IMR-90 (cell line): ENCODE measurements at regions not wholly inside any gene's neighbourhood (a gene's known extent, or its start where the extent isn't known, plus 50 kb on each side); places are given as distances from the start of the nearest gene placed in this dataset.
A peak's percentile ranks its signal among the peaks of the same experiment; 100 is the strongest.

ENCODE experiments used
- ATAC-seq: fragments of 200-7000 bp; cut with Tn5 transposase; 2 replicates; pipeline ENCODE4 v1.9.1; 2020; ENCODE audit warnings: low read depth, mild to moderate bottlenecking, moderate library complexity
- BruUV-seq: library from RNA; stranded (reverse); fragments of 400-500 nt; replicated peaks from 2 replicates; lab custom pipeline; 2021; lab: Mats Ljungman, UMichigan
- CTCF ChIA-PET: fragments of 300-600 bp; formaldehyde crosslinking; extraction: SDS; loops from one replicate; lab custom pipeline; 2021; ENCODE audit warnings: antibody characterized with exemption; lab: Yijun Ruan, JAX
- POLR2A ChIA-PET: fragments of 300-600 bp; sonication (Branson Sonifier 250); formaldehyde crosslinking; loops from one replicate; lab custom pipeline; 2022; ENCODE audit warnings: antibody characterized with exemption; ENCODE audit not compliant: unreplicated experiment; lab: Charles Lee
- DNase-seq: peaks from one replicate; pipeline ENCODE4 v3.0.0; 2013
- H2AFZ ChIP-seq: replicated peaks from 2 replicates; pipeline ENCODE3; 2013; ENCODE audit warnings: low read length, mild to moderate bottlenecking; ENCODE audit not compliant: poor library complexity
- H2AK5ac ChIP-seq: 2 replicates; pipeline ENCODE4 v1.6.1; 2013; ENCODE audit warnings: low read depth, low read length, inconsistent platforms
- H2AK9ac ChIP-seq: replicated peaks from 2 replicates; pipeline ENCODE3; 2013; ENCODE audit warnings: mild to moderate bottlenecking, low read depth, low read length, moderate library complexity; ENCODE audit not compliant: poor library complexity
- H2BK120ac ChIP-seq: 2 replicates; pipeline ENCODE4 v1.6.1; 2013; ENCODE audit warnings: low read depth, low read length, inconsistent platforms
- H2BK15ac ChIP-seq: 3 replicates; pipeline ENCODE4 v1.6.1; 2013; ENCODE audit warnings: low read depth, low read length, inconsistent platforms
- H2BK20ac ChIP-seq: 2 replicates; pipeline ENCODE4 v1.6.1; 2013; ENCODE audit warnings: low read depth, mild to moderate bottlenecking, inconsistent platforms, low read length, moderate library complexity
- H2BK5ac ChIP-seq: 2 replicates; pipeline ENCODE4 v1.6.1; 2013; ENCODE audit warnings: mild to moderate bottlenecking, low read depth, low read length, inconsistent platforms; ENCODE audit not compliant: poor library complexity, severe bottlenecking
- H3K14ac ChIP-seq: replicated peaks from 2 replicates; pipeline ENCODE4 v1.6.1; 2013; ENCODE audit warnings: low read depth, low read length, inconsistent platforms
- H3K18ac ChIP-seq: 2 replicates; pipeline ENCODE4 v1.6.1; 2013; ENCODE audit warnings: low read depth, low read length, control low read depth
- H3K23ac ChIP-seq: 2 replicates; pipeline ENCODE4 v1.6.1; 2013; ENCODE audit warnings: low read depth, low read length, inconsistent platforms
- H3K27ac ChIP-seq: 2 replicates; pipeline ENCODE4 v1.5.1; 2013; ENCODE audit warnings: mild to moderate bottlenecking, control low read depth, low read length; ENCODE audit not compliant: insufficient read depth
- H3K27me3 ChIP-seq: 2 replicates; pipeline ENCODE4 v1.6.1; 2013; ENCODE audit warnings: low read length; ENCODE audit not compliant: control insufficient read depth, insufficient read depth
- H3K36me3 ChIP-seq: 2 replicates; pipeline ENCODE4 v1.6.1; 2013; ENCODE audit warnings: low read length, mixed read lengths; ENCODE audit not compliant: control insufficient read depth, insufficient read depth
- H3K4ac ChIP-seq: 2 replicates; pipeline ENCODE4 v1.6.1; 2013; ENCODE audit warnings: low read depth, low read length, inconsistent platforms
- H3K4me1 ChIP-seq: 2 replicates; pipeline ENCODE4 v1.6.1; 2013; ENCODE audit warnings: low read length, mixed read lengths; ENCODE audit not compliant: control insufficient read depth, insufficient read depth
- H3K4me2 ChIP-seq: 2 replicates; pipeline ENCODE4 v1.6.1; 2013; ENCODE audit warnings: low read depth, mild to moderate bottlenecking, control low read depth, low read length, moderate library complexity
- H3K4me3 ChIP-seq: 2 replicates; pipeline ENCODE4 v1.5.1; 2013; ENCODE audit warnings: low read depth, mild to moderate bottlenecking, control low read depth, low read length, moderate library complexity; ENCODE audit not compliant: insufficient read depth
- H3K56ac ChIP-seq: 2 replicates; pipeline ENCODE4 v1.6.1; 2013; ENCODE audit warnings: low read length, inconsistent platforms; ENCODE audit not compliant: insufficient read depth; ENCODE audit errors: extremely low read depth
- H3K79me1 ChIP-seq, 2 experiments: 2 replicates each; pipeline ENCODE4 v1.6.1; 2013; ENCODE audit warnings: low read length in 2 of 2, inconsistent platforms in 1 of 2, low read depth in 1 of 2
- H3K9ac ChIP-seq: 2 replicates; pipeline ENCODE4 v1.6.1; 2013; ENCODE audit warnings: low read depth, low read length, control low read depth
- H3K9me1 ChIP-seq: 2 replicates; pipeline ENCODE4 v1.6.1; 2013; ENCODE audit warnings: low read length, inconsistent platforms; ENCODE audit not compliant: insufficient read depth
- H3K9me3 ChIP-seq: 2 replicates; pipeline ENCODE4 v1.6.1; 2013; ENCODE audit warnings: low read length; ENCODE audit not compliant: control insufficient read depth, insufficient read depth
- H4K20me1 ChIP-seq: 2 replicates; pipeline ENCODE4 v1.6.1; 2013; ENCODE audit warnings: low read length, inconsistent platforms; ENCODE audit not compliant: insufficient read depth
- H4K5ac ChIP-seq: 2 replicates; pipeline ENCODE4 v1.6.1; 2013; ENCODE audit warnings: mild to moderate bottlenecking, low read depth, low read length, control low read depth
- H4K8ac ChIP-seq, 2 experiments: 2 replicates each; pipeline ENCODE4 v1.6.1; 2013; ENCODE audit warnings: low read depth in 2 of 2, low read length in 2 of 2, control low read depth in 1 of 2, inconsistent platforms in 1 of 2
- H4K91ac ChIP-seq: 2 replicates; pipeline ENCODE4 v1.6.1; 2013; ENCODE audit warnings: low read depth, low read length, inconsistent platforms; ENCODE audit not compliant: insufficient read depth
- BHLHE40 ChIP-seq: fragments of 150-350 bp; IDR thresholded peaks from 2 replicates; pipeline ENCODE4 v1.6.1; 2016; ENCODE audit warnings: mild to moderate bottlenecking, low read depth, low read length
- CEBPB ChIP-seq: IDR thresholded peaks from 2 replicates; pipeline ENCODE4 v1.6.1; 2012; ENCODE audit warnings: low read depth, low read length, improper control_type of control experiment
- CHD1 ChIP-seq: IDR thresholded peaks from 2 replicates; pipeline ENCODE4 v1.6.1; 2012; ENCODE audit warnings: low read depth, low read length, improper control_type of control experiment
- FOS ChIP-seq: fragments of 150-350 bp; IDR thresholded peaks from 2 replicates; pipeline ENCODE4 v1.6.1; 2016; ENCODE audit warnings: low read depth, low read length
- MAFK ChIP-seq: IDR thresholded peaks from 2 replicates; pipeline ENCODE4 v1.6.1; 2012; ENCODE audit warnings: low read depth, low read length, improper control_type of control experiment
- MAZ ChIP-seq: IDR thresholded peaks from 2 replicates; pipeline ENCODE4 v1.6.1; 2012; ENCODE audit warnings: low read depth, mild to moderate bottlenecking, low read length, improper control_type of control experiment, moderate library complexity, borderline replicate concordance
- MXI1 ChIP-seq: IDR thresholded peaks from 2 replicates; pipeline ENCODE4 v1.6.1; 2012; ENCODE audit warnings: low read depth, mild to moderate bottlenecking, low read length, moderate library complexity, borderline replicate concordance
- NFE2L2 ChIP-seq: fragments of 150-350 bp; IDR thresholded peaks from 2 replicates; pipeline ENCODE4 v1.6.1; 2016; ENCODE audit warnings: low read depth, mild to moderate bottlenecking, low read length
- POLR2A ChIP-seq: IDR thresholded peaks from 2 replicates; pipeline ENCODE4 v1.6.1; 2012; ENCODE audit warnings: mild to moderate bottlenecking, low read depth, low read length
- RAD21 ChIP-seq: IDR thresholded peaks from 2 replicates; pipeline ENCODE4 v1.6.1; 2012; ENCODE audit warnings: low read length, improper control_type of control experiment
- RCOR1 ChIP-seq: IDR thresholded peaks from 2 replicates; pipeline ENCODE4 v1.6.1; 2012; ENCODE audit warnings: mild to moderate bottlenecking, low read length, improper control_type of control experiment; ENCODE audit not compliant: insufficient replicate concordance
- RFX5 ChIP-seq: IDR thresholded peaks from 2 replicates; pipeline ENCODE4 v1.8.0; 2012; ENCODE audit warnings: low read depth, mild to moderate bottlenecking, low read length, moderate library complexity
- SMC3 ChIP-seq: fragments of 150-350 bp; IDR thresholded peaks from 2 replicates; pipeline ENCODE4 v1.6.1; 2016; ENCODE audit warnings: low read depth, mild to moderate bottlenecking, antibody characterized with exemption, low read length, moderate library complexity
- WGBS, 2 experiments: methylation state at CpG; one replicate each; pipeline versions ENCODE4 v1.1.5 to v1.1.7; 2013; ENCODE audit warnings: missing lambda C conversion rate in 2 of 2; ENCODE audit not compliant: insufficient read length in 1 of 2; ENCODE audit errors: extremely low coverage in 2 of 2; 5-methylcytosine and 5-hydroxymethylcytosine counted together
- dilution Hi-C: fragments of 300-500 bp; cut with HindIII; formaldehyde crosslinking; loops from one replicate; pipeline ENCODE4 v1.14.3; 2018; ENCODE audit warnings: low sequenced_read_pairs; ENCODE audit not compliant: unreplicated experiment
- in situ Hi-C: fragments of 300-500 bp; cut with MboI; formaldehyde crosslinking; loops from 3 replicates; pipeline ENCODE4 v1.14.3; 2019; ENCODE audit warnings: low sequenced_read_pairs, inconsistent platforms, mixed read lengths
- intact Hi-C: fragments of 100-400 bp; cut with micrococcal nuclease; formaldehyde crosslinking; loops from 2 replicates; pipeline ENCODE4 v1.10.0; 2022
- TF ChIP-seq, protein P1 (sequence below): fragments of 150-350 bp; IDR thresholded peaks from 2 replicates; pipeline ENCODE4 v1.6.1; 2016; ENCODE audit warnings: low read depth, mild to moderate bottlenecking, low read length, moderate library complexity, borderline replicate concordance
- TF ChIP-seq, protein P2 (sequence below): conservative IDR thresholded peaks from 2 replicates; pipeline ENCODE4 v1.5.1; 2012; ENCODE audit warnings: mild to moderate bottlenecking, low read depth, low read length, improper control_type of control experiment
- TF ChIP-seq, protein P3 (sequence below): fragments of 150-350 bp; IDR thresholded peaks from 2 replicates; pipeline ENCODE4 v1.6.1; 2017; ENCODE audit warnings: mild to moderate bottlenecking, antibody characterized with exemption, low read length, low read depth

DNA sequence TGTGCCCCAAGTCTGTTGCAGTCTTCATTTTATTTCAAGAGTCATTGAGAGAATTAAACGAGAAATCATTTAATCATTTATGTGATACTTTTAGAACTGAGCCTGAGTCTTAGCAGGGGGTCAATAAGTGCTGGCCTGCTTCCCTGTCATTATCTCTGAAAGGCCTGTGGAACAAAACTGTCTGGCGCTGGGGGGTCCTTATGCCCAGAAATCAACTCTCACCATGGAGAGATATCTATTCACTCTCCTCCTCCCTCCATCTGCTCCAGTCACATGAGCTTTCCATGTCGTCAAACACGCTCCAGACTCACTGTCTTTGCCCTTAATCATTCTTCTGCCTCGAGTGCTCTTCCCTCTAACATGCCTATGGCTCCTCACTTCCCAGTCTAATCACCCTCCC, 136.8 kb downstream of the ESM1 start:
- Histone ChIP-seq H2AK5ac (peak overlapping the region; percentile 31; the same call in 1 of the 2 replicates), H4K8ac (no peak overlapping the region), H2BK120ac (no peak overlapping the region), H3K14ac (no peak overlapping the region), H3K9me1 (0 out of 2 replicates have a peak, but pooled peaks cover 3% of the 10 kb centered on the region), H2AK9ac (no peak overlapping the region), H3K27ac (no peak overlapping the region), H3K79me1 (peaks cover 0 to 10% of the 10 kb centered on the region in 2 experiments; a peak in 2 of 4 replicates), H2AFZ (no peak overlapping the region), H3K9ac (no peak overlapping the region), H3K27me3 (no peaks in the 10 kb centered on the region; the same call in 1 of the 2 replicates), H2BK20ac (no peak overlapping the region), H3K4me3 (no peak overlapping the region), H3K36me3 (no peaks in the 10 kb centered on the region), H4K91ac (no peak overlapping the region), H3K4me1 (peaks cover 13% of the 10 kb centered on the region), H4K5ac (no peak overlapping the region; the same call in 1 of the 2 replicates), H3K56ac (no peak overlapping the region), H3K4ac (no peak overlapping the region), H3K23ac (no peak overlapping the region), H3K4me2 (no peak overlapping the region), H3K9me3 (no peaks in the 10 kb centered on the region), H4K20me1 (no peaks in the 10 kb centered on the region), H3K18ac (no peak overlapping the region), H2BK15ac (no peak overlapping the region), H2BK5ac (no peak overlapping the region)
- no peak for ATAC-seq
- dilution Hi-C loops = no loop called here
- intact Hi-C loops = loop anchor here (10.0 kb wide), 1 partner anchor 184 kb away; no protein-coding TSS in a partner anchor
- DNase-seq = no peak
- no TSS peak for BruUV-seq
- in situ Hi-C loops = no loop called here
- ChIA-PET POLR2A (no interaction called here), CTCF (interaction anchor here (0.9 to 1.5 kb wide), 2 partner anchors 13 to 332 kb away, joined by 3 read pairs; no protein-coding TSS in a partner anchor)
- 66% methylated on average over 4 of the region's 5 CpGs; no CpG with 5 or more reads in 1 of the 2 experiments for WGBS, 2 experiments
- no peak for TF ChIP-seq RFX5
- TF ChIP-seq, protein P1, sequence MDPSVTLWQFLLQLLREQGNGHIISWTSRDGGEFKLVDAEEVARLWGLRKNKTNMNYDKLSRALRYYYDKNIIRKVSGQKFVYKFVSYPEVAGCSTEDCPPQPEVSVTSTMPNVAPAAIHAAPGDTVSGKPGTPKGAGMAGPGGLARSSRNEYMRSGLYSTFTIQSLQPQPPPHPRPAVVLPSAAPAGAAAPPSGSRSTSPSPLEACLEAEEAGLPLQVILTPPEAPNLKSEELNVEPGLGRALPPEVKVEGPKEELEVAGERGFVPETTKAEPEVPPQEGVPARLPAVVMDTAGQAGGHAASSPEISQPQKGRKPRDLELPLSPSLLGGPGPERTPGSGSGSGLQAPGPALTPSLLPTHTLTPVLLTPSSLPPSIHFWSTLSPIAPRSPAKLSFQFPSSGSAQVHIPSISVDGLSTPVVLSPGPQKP = no peak
- no peak for TF ChIP-seq NFE2L2
- TF ChIP-seq CEBPB = no peak
- no peak for TF ChIP-seq FOS
- TF ChIP-seq, protein P2, sequence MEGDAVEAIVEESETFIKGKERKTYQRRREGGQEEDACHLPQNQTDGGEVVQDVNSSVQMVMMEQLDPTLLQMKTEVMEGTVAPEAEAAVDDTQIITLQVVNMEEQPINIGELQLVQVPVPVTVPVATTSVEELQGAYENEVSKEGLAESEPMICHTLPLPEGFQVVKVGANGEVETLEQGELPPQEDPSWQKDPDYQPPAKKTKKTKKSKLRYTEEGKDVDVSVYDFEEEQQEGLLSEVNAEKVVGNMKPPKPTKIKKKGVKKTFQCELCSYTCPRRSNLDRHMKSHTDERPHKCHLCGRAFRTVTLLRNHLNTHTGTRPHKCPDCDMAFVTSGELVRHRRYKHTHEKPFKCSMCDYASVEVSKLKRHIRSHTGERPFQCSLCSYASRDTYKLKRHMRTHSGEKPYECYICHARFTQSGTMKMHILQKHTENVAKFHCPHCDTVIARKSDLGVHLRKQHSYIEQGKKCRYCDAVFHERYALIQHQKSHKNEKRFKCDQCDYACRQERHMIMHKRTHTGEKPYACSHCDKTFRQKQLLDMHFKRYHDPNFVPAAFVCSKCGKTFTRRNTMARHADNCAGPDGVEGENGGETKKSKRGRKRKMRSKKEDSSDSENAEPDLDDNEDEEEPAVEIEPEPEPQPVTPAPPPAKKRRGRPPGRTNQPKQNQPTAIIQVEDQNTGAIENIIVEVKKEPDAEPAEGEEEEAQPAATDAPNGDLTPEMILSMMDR = no peak
- no peak for TF ChIP-seq CHD1
- TF ChIP-seq MAFK = no peak
- TF ChIP-seq RCOR1 = no peak
- TF ChIP-seq SMC3 = no peak
- no peak for TF ChIP-seq RAD21
- TF ChIP-seq MXI1 = no peak
- TF ChIP-seq POLR2A = no peak
- TF ChIP-seq, protein P3, sequence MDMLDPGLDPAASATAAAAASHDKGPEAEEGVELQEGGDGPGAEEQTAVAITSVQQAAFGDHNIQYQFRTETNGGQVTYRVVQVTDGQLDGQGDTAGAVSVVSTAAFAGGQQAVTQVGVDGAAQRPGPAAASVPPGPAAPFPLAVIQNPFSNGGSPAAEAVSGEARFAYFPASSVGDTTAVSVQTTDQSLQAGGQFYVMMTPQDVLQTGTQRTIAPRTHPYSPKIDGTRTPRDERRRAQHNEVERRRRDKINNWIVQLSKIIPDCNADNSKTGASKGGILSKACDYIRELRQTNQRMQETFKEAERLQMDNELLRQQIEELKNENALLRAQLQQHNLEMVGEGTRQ = no peak
- no peak for TF ChIP-seq BHLHE40
- no peak for TF ChIP-seq MAZ
